ENCODE measurements at regions not wholly inside any gene's neighbourhood (a gene's known extent, or its start where the extent isn't known, plus 50 kb on each side); places are given as distances from the start of the nearest gene placed in this dataset.

GRCh38 chr14:105793836-105794235, 267.5 kb downstream of the TMEM121 start:
- POLR2A ChIA-PET, result no interaction called here
- Histone ChIP-seq H3K4me1 (ENCODE audit: control insufficient read depth, extremely low read depth, insufficient read depth, low read length) (no peaks in the 10 kb centered on the region), H3K9me1 (replicated peaks; ENCODE audit: control insufficient read depth, extremely low read depth, insufficient read depth, low read length) (no peaks in the 10 kb centered on the region), H3K4me2 (ENCODE audit: insufficient read depth, low read length) (no peak overlapping the region), H3K27me3 (ENCODE audit: control insufficient read depth in 2 of 2, insufficient read depth in 2 of 2, low read length in 2 of 2) (no peaks in the 10 kb centered on the region), H3K36me3 (ENCODE audit: control insufficient read depth in 2 of 2, extremely low read depth in 1 of 2, insufficient read depth in 2 of 2, low read length in 2 of 2) (no peaks in the 10 kb centered on the region), H4K20me1 (replicated peaks; ENCODE audit: control insufficient read depth, extremely low read depth, insufficient read depth, low read length) (no peaks in the 10 kb centered on the region), H3K4me3 (replicated peaks in 1 of 3; ENCODE audit: insufficient read depth in 1 of 3, low read depth in 1 of 3, low read length in 3 of 3) (no peak overlapping the region), H2AFZ (ENCODE audit: low read depth, low read length) (no peak overlapping the region), H3K9me3 (replicated peaks; ENCODE audit: control insufficient read depth, insufficient read depth, low read length) (no peaks in the 10 kb centered on the region), H3K27ac (ENCODE audit: insufficient read depth, low read depth, low read length) (no peak overlapping the region), H3K9ac (replicated peaks; ENCODE audit: extremely low read depth, insufficient read depth, low read length) (no peak overlapping the region), H3K79me2 (ENCODE audit: control insufficient read depth, insufficient read depth, low read length) (no peaks in the 10 kb centered on the region)
- no peak for TF ChIP-seq POLR2AphosphoS5 (IDR thresholded peaks at IDR 0.05; ENCODE audit: insufficient read depth, low read depth, low read length)
- no peak for TF ChIP-seq GATA2 (IDR thresholded peaks at IDR 0.05; ENCODE audit: insufficient read depth, insufficient read length, low read depth, low read length)
- no peak for TF ChIP-seq POLR2A (IDR thresholded peaks at IDR 0.05; ENCODE audit: low read depth, low read length)
- DNase-seq (ENCODE audit: low read depth, low spot score) (no peak), FAIRE-seq (no peak)
- intact Hi-C loops (cut with micrococcal nuclease), result no loop called here
- no TSS peak for BruUV-seq (replicated peaks)
- CTCF ChIA-PET, result no interaction called here
- dilution Hi-C loops (cut with MboI; ENCODE audit: extremely low pct_ligation_motif_present, low sequenced_read_pairs), result no loop called here

DNA sequence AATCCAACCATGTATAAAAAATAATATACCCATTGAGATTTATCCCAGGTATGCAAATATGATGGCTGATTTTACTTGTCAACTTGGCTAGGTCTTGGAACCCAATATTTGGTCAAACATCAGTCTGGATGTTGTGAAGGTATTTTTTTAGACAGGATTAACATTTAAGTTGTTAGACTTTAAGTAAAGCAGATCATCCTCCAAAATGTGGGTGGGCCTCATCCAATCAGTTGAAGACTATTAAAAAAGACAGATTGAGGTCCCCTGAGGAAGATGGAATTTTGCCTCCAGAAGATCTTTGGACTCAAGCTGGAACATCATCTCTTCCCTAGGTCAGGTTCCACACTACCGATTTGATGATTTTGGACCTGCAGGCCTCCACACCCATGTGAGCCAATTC, 271.2 kb downstream of the TMEM121 start:
- H4K20me1 ChIP-seq (replicated peaks; ENCODE audit: control insufficient read depth, extremely low read depth, insufficient read depth, low read length), result no peaks in the 10 kb centered on the region
- POLR2A ChIA-PET, result no interaction called here
- intact Hi-C loops (cut with micrococcal nuclease), result no loop called here

More for the DNA sequence above, 271.2 kb downstream of the TMEM121 start:
- CTCF ChIA-PET, result no interaction called here
- dilution Hi-C loops (cut with MboI; ENCODE audit: extremely low pct_ligation_motif_present, low sequenced_read_pairs), result no loop called here
- DNase-seq (ENCODE audit: low read depth, low spot score) (no peak), FAIRE-seq (no peak)
- no peak overlapping the region for H3K9ac ChIP-seq (replicated peaks; ENCODE audit: extremely low read depth, insufficient read depth, low read length)
- H3K9me1 ChIP-seq (replicated peaks; ENCODE audit: control insufficient read depth, extremely low read depth, insufficient read depth, low read length), result no peaks in the 10 kb centered on the region
- no peaks in the 10 kb centered on the region for H3K27me3 ChIP-seq (ENCODE audit: control insufficient read depth in 2 of 2, insufficient read depth in 2 of 2, low read length in 2 of 2)
- H3K4me1 ChIP-seq (ENCODE audit: control insufficient read depth, extremely low read depth, insufficient read depth, low read length), result no peaks in the 10 kb centered on the region
- no peaks in the 10 kb centered on the region for H3K36me3 ChIP-seq (ENCODE audit: control insufficient read depth in 2 of 2, extremely low read depth in 1 of 2, insufficient read depth in 2 of 2, low read length in 2 of 2)
- no peak overlapping the region for H3K4me2 ChIP-seq (ENCODE audit: insufficient read depth, low read length)
- no TSS peak for BruUV-seq (replicated peaks)
- H3K9me3 ChIP-seq (replicated peaks; ENCODE audit: control insufficient read depth, insufficient read depth, low read length), result no peaks in the 10 kb centered on the region
- no peak overlapping the region for H2AFZ ChIP-seq (ENCODE audit: low read depth, low read length)
- no peaks in the 10 kb centered on the region for H3K79me2 ChIP-seq (ENCODE audit: control insufficient read depth, insufficient read depth, low read length)
- TF ChIP-seq GATA2 (IDR thresholded peaks at IDR 0.05; ENCODE audit: insufficient read depth, insufficient read length, low read depth, low read length) (no peak), EZH2 (IDR thresholded peaks at IDR 0.05; ENCODE audit: borderline replicate concordance, low read depth, low read length, severe bottlenecking) (no peak)
- no peak overlapping the region for H3K4me3 ChIP-seq (replicated peaks in 1 of 3; ENCODE audit: insufficient read depth in 1 of 3, low read depth in 1 of 3, low read length in 3 of 3)
- H3K27ac ChIP-seq (ENCODE audit: insufficient read depth, low read depth, low read length), result no peak overlapping the region

Data from endothelial cell of umbilical vein (primary cell).